HG03097 (cell line): ENCODE measurements at regions not wholly inside any gene's neighbourhood (a gene's known extent, or its start where the extent isn't known, plus 50 kb on each side); places are given as distances from the start of the nearest gene placed in this dataset.

Experiments
- ATAC-seq: cut with Tn5 transposase; IDR thresholded peaks from one replicate; pipeline ENCODE4 v1.9.1; 2021; ENCODE audit not compliant: unreplicated experiment, low FRiP score

DNA sequence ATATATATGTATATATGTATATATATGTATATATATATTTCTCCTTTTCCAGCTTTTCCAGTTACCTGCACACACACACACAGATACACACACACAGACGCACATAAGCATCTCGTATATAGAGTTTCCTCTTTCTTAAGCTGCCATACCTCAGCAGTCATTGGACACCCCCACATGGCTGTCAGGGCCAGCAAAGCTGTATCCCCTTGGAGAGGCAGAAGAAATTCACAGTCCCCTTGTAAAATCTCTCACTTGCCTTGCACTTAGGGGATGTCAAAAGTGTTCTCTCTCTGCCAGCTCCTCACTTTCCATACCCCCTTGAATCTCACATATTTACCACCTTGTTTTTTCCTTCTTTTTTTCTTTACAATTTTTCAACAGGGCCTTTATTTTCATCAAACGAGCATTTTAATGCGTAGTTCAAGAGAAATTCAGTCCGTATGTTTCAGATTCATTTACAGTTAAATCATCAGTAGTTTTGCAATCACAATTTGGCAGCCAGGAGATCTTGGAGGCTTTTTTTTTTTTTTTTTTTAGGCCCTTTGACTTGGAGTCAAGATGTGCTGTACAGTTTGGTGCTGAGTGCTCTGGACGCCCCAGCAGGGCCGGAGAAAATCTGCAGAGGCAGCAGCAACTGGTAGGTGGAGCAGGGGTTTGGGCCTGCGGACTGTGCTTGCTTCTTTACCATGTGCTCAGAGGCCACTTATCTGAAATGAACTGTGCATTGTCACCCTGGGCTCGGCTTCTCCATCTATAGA lies 244.9 kb upstream of the KLF4 start:
- no peak for ATAC-seq

DNA sequence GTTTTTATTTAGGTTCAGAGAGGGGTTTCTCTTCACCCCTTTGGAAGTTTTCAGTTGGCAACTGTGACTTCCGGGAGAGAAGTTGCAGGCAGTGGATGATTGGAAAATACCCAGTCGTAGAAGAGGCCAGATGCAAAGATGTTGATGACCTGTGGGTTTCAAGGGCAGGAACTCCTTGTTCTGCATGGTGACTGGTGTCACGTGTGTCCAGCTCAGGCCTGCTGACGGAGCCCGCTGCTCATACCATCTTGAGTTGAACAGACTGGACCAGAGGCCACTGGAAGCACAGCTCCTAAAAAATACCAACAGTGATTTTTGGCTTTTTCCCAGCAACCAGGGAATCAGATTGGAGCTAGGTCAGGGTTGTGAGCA lies 243.9 kb upstream of the KLF4 start:
- ATAC-seq: no peak

- no peak for ATAC-seq
These were observed 243.4 kb upstream of the KLF4 start for GRCh38 chr9:107732781-107733522.

DNA sequence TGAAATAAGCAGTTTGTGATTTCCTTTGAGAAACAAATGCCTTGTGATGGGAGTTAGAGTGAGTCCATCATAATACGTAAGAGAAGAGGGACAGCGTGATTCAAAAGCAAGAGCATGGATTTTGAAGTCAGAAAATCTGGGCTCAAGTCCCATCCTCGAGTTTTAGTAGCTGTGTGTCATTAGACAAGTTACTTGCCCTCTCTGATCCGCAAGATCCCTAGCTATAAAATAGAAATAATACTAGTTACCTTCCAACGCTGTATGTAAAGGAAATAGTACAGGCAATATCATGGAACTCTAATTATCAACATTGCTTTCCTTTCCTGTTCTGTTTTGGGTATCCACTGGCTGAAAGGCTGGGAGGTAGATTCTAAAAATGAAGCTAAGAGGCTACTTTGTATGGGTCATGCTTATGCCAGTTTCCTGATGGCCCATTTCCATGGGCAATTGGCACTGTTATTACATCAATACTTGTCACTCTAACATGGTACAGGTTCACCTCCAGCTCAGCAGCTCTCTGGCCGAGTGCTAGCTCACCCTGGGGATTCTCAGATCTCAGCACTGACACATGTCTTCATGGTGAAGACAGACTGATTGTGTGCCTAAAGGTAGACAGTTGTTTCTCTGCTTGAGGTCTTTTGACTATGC lies 241.7 kb upstream of the KLF4 start:
- no peak for ATAC-seq

DNA sequence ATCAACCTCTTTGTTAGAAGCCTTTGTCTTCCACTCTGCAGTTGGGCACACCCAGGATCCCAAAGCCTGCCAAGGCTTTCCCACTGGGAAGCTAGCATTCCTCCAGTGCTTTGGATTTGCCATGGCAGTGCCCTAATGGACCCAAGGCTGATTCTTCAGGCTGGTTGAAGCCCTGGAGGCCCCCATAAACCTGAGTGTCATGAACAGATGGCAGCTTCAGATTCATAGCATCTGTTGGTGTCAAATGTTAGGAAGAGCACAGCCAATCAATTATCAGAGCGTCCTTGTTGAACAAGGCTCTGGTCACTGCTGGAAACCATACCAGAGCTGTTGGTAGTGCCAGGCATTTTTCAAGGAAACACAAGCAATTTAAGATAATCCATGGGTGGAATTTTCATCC lies 241.1 kb upstream of the KLF4 start:
- no peak for ATAC-seq

- ATAC-seq: no peak
These were observed 237.7 kb upstream of the KLF4 start for GRCh38 chr9:107727086-107727780.

GRCh38 chr9:107723015-107723414 lies 233.4 kb upstream of the KLF4 start:
- ATAC-seq: no peak

DNA sequence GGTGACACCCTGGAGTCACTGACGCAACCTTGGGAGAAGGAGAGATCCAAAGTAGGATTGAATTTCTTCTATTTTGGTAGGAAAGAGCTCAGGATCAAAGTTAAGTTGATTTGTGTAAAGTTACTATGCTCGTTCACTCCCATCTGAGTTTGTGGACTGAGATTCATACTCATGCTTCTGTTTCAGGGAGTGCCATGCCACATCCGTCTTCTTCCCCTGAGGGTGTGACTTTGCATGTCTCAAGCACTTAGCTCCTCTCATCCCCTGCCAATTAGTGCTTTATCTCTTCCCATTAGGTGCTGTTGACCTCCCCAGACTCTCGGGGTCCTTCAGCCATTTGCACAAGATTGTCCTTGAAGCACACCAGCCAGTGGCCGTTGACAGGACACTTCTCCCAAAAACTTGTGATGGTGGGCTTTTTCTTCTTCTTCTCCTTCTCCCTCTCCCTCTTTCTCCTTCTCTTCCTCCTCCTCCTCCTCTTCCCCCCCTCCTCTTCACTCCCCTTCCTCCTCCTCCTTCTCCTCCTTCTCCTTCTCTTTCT lies 232.2 kb upstream of the KLF4 start:
- ATAC-seq: no peak

DNA sequence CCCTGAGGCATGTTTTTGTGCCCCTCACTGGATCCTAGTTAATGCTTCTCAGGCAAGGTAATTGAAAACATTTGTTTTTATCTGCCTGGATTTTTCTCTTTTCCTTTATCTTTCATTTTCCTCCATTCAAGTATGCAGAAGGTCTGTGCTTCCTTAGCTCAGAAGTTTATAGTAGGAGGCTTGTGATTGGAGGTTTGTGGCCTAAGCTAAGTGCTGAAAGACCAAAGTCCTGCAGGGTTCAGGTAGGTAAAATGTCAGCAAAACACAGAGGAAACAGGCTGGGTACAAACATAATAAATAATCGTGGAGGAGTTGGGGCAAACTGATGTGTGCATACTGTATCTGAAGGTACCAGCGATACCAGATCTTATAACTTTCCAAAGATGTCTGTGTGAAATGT lies 230.9 kb upstream of the KLF4 start:
- no peak for ATAC-seq

GRCh38 chr9:107717529-107718314 lies 228.2 kb upstream of the KLF4 start:
- no peak for ATAC-seq

DNA sequence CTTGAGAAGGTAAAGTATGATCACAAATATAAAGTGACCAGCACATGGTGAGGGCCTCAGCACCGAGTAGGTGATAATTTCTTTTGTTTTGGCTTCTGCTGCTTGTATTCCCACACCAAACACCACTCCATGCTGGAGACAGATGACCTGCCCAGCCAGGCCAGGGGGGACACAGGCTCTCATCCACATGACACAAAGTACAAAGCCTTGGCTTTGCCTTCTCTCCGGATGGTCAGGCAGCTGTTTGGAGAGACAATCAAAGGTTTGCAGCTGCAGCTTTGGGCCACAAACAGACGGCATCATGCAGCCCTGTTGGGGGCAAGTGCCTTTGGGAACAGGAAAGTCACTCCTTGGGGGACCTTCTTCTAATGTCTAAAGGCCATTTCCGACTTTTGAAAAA lies 226.2 kb upstream of the KLF4 start:
- no peak for ATAC-seq

DNA sequence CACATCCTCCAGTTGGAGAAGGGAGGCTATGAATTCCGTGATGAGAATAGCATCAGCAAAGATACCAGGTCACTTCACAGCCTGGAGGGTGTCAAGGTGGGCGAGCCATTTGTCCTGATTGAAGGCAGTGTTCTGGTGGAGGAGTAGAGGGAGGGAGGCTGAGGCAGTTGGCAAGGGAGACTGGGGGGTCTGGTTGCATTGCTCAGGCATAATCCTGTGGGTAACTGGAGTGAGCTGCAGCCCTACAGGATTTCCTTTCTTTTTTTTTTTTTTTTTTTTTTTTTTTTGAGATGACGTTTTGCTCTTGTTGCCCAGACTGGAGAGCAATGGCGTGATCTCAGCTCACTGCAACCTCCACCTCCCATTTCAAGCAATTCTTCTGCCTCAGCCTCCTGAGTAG lies 223.9 kb upstream of the KLF4 start:
- ATAC-seq: no peak

DNA sequence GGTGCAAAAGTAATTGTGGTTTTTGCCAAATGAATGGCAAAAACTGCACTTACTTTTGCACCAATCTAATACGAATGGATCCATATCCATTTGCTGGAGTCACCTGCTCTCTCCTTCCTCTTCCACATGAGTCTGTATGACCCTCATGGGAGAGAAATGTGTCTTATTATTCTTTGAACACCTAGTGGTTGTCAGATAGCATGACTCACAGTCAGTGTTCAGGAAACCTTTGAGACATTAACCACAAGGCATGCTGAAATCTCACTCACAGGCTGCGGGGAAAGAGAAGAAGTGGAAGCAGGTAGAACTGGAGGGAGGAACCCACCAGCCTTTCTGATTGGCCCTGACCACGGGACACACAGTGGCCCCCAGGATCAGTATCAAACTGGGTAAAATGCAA lies 222.8 kb upstream of the KLF4 start:
- ATAC-seq: no peak

DNA sequence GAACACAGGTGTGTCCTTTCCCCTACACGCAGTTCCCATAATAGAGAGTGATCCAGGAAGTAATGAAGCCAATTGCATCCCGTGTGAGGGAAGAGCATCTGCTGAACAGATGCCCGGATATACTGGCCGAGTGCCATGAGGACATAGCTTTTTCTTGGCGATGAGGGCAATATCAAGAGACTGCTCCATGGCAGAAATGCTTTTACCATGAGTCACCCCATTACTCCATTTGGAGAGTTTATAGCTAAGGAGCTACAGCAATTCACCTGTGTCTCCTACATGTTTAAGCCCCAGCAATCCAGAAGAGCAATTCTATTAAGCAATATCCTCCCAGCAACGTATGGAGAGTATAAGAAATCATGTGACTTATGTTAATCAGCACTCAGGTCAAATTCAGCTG lies 222.0 kb upstream of the KLF4 start:
- no peak for ATAC-seq

- no peak for ATAC-seq
These were observed 221.4 kb upstream of the KLF4 start for GRCh38 chr9:107710953-107711352.

- no peak for ATAC-seq
These were observed 221.0 kb upstream of the KLF4 start for GRCh38 chr9:107710546-107710945.

DNA sequence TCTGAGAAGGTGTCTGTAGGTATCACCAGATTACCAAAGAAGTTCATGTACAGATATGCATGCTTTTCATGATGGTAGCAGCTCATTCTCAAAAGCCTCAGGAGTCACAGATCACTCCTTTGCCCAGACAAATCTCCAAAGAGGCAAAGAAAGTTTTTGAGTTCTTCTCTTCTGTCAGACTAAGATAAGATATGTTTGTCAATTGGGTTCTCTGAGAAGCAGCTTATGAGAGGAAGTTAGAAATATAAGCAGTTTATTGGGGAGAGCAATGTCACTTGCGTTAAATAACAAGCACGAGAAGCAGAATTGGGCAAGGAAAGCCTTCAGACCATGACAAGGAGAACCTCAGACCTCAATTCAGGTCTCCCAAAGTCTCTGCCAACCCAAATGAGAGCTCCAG lies 219.2 kb upstream of the KLF4 start:
- no peak for ATAC-seq

DNA sequence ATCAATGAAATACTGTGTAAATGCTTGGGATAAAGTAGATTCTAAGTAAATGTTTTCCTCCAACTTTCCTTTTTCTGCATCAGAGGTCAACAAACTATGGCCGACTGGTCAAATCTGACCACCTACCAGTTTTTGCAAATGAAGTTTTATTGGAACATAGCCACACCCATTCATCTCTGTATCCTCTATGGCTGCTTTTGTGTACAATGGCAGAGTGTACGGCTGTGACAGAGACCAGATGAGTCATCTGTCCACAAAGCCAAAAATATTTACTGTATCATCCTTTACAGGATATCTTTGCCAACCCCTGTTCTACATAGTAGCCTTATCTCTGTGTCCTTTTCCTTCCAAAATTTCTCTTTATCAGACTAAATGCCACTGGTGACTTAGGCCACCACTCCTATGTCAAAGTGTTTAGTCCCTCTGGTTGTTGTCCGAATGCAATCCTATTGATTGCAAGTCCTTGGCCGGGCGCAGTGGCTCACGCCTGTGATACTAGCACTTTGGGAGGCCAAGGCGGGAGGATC lies 218.4 kb upstream of the KLF4 start:
- ATAC-seq: no peak

DNA sequence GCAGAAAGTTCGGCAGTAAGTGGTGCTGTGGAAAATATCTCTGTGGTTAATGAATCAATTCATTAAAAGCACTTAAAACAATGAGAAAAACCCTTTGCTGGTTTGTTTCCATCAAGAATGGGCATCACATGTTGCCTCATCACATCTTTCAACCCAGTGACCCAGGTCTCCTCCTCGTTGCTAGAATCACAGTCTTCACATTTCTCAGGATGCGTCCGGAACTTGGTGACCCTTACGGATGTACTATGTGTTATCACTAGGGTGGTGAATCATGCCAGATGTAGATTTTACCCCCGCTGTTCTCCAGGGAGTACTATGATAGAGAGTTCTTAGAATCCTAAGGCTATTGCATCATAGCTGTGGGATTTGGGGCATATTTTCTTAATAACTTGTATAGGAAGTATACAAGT lies 217.9 kb upstream of the KLF4 start:
- no peak for ATAC-seq
